CD4-positive, alpha-beta T cell treated with Interleukin-17A for 4 hours (primary cell): ENCODE measurements at regions not wholly inside any gene's neighbourhood (a gene's known extent, or its start where the extent isn't known, plus 50 kb on each side); places are given as distances from the start of the nearest gene placed in this dataset.

Experiments used
- DNase-seq: peaks from one replicate; pipeline ENCODE4 v3.0.0-alpha.2; 2020; ENCODE audit warnings: mixed read lengths

DNA sequence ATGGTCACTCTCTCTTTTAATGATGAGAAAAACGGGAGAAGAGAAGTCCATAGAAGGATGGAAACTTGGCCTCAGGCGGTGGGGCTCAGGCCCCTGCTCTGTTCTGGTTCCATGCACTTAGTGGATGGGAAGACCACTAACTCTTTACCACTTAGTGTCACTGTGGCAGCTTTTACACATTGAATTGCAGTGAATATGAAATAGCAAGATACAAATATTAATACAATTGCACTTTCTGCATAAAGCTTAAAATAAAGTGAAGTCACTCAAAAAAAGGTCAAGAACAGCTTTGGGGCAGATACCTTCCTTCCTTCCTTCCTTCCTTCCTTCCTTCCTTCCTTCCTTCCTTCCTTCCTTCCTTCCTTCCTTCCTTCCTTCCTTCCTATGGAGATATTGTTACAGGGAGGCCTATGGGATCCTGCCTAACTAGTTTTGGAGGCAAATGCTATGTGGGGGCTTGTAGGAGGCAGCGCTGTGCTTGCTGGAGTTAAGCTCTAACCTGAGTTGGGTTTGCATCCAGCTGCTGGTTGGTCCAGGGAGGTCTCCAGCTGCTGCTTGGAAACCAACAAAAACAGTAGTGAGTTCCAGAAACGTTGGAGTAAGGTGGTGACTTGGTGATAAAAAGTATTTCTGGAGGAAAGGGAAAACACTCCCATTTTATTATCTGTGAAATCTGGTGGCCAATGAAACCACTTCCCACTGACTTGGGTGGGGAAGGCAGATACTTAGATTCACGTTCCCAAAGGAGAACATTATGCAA lies 62.3 kb upstream of the NKX2-2 start:
- no peak for DNase-seq

DNA sequence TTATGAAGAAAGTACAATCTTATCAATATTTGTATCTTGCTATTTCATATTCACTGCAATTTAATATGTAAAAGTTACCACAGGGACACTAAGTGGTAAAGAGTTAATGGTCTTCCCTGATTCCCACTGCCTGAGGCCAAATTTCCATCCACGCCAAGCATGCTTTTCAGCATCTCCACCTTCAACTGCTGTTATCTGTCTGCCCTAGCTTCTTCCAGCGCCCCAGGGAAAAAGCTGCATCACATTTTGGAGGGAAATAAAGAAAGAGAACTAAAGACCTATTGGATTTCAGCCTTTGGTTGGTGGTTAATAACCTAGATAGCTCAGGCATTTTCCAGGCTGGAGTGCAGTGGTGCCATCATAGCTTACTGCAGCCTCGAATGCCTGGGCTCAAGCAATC lies 61.3 kb upstream of the NKX2-2 start:
- no peak for DNase-seq

DNA sequence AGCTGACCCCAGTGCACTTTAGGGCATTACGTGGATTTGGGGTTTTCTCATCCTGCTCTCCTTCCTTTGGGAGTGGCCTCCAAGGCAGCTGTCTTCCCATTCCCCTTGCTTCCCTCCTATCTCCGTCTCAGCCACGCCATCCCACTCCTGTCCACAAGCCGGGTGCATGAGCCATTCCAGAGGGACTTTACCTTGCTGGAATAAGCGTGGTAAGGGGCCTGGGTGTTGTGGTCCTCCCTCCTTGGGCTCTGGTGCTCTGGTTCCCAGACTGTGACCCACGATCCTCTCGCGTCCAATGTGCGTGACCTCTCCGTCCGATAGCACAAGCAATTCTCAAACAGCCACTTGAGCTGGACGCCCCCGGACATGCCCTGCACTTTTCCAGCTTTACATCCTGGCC lies 60.6 kb upstream of the NKX2-2 start:
- no peak for DNase-seq

DNA sequence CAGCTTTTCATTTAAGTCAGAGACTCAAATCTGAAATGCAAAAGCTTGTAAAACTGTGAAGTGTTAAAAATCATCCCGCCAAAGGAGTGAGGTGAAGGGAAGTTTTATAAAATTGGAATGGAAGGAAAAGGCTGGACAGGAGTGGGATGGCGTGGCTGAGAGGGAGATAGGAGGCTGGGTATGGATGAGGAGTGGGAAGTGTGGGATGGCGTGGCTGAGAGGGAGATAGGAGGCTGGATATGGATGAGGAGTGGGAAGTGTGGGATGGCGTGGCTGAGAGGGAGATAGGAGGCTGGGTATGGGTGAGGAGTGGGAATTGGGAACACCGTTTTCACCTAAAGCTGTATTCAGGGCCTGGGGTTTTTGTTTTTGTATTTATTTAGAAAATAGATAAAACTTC lies 59.4 kb upstream of the NKX2-2 start:
- no peak for DNase-seq

DNA sequence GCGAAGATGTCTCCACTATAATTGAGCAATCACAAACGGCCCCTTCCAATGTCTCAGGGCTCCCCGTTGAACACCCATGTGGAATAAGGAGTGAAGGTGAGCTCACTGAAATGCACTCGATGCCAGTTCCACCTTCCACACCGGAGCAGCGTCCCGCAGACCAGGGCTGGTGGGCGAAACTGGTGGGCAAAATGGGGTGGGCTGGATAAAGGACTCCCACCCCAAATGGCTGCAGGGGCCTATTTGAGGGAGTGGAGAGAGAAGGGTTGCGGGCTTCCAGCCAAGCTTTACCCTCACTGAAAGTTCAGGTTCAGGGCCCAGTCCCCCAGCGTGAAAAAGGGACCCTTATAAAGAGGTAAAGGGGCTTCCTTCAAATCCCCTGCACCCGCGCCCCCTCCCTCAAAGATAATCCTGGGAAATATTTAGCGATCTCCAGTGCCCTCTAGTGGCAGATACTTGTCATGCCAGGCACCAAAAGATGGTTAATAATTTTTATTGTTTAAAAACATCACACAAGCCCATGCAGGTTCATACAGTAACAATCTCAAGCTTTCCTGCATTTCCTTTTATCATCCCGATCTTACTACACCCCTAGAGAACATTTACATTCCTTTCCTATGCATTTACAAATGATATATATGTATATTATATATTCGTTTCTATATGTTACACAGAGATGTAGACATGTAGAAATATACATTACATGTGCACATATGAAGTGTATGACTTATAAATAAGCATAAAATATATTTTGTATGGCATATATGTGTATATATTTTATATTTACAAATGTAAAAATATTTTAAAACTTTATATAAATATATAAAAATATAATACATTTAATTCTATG lies 58.2 kb upstream of the NKX2-2 start:
- peak; percentile 41 for DNase-seq

DNA sequence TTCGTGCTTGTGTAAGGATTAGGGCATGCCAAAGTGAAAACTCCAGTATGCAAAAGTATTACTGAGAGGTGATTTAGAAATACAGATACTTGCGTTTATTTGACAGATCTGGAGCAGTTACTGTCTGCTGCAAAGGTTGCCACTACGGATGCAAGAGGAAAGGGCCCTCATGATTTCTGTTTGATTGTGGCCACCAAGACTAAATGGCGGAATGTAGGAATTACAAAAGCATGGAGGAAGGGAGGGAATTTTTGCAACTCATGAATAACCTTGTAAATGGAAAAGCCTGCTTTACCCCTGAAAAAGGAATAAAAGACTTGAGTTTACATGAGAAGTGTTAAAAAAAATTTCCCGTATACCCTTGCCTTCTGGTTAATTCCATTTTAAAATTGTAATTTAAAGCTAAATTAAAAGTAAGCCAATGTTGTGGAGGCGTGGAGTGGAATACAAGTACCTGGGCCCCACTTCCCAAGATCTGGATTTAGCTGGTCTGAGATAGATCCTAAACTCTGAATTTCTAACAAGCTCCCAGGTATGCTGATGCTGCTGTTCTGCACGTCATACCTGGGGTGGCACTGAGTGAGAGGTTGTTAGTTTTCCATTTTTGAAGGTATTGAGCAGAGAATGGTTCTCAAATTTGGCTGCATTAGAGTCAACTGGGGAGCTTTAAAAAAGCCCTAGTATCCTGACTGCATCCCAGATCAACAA lies 56.6 kb upstream of the NKX2-2 start:
- no peak for DNase-seq

DNA sequence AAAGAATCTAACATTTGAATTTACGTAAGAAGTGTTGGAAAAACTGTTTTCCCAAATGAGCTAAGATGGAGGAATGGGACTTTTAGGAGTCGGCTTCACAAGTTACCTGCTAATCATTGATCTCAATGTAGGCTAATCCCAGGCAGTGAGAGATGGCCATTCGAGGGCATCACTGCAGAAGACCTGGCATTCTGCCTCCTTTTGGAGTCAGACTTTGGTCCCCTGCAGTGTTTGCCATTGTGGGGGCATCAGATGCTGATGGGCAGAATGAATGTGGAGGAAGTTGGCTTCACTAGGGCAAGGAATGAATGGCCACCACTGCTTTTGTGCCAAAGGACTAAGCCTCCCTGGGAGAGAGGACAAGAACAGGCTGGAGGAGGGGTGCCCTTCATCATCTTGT lies 55.7 kb upstream of the NKX2-2 start:
- DNase-seq = no peak

DNA sequence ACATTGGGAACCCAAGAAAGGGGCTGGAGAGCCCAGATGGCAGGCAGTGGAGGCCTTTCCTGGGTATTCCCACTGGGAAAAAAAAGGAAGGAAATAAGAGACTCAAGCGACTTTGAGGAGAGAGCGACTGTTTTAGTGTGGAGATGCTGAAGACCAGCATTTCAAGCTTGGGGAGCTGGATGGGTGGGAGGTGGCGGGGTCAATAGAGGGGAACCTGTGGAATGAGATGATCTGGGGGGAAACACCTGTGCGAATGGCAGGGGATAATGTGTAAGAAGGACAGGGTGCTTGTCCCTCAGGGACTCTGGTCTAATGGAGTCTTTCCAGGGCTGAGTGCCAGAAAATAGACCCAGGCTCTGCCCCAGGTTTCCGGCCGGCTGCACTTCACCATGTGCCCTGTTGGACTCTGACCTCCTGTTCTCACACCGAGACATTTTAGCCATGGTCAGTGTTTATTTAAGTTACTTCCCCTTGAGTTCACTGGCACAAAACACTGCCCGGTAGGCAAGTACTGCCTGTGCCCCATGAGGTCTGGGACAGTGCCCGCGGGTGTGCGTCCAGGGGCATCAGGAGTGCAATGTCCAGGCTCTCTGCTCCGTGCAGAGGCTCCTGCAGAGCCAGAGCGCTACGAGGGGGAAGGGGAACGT lies 50.4 kb upstream of the NKX2-2 start:
- DNase-seq = no peak
